ENCODE measurements at regions not wholly inside any gene's neighbourhood (a gene's known extent, or its start where the extent isn't known, plus 50 kb on each side); places are given as distances from the start of the nearest gene placed in this dataset.
A peak's percentile ranks its signal among the peaks of the same experiment; 100 is the strongest.

DNA sequence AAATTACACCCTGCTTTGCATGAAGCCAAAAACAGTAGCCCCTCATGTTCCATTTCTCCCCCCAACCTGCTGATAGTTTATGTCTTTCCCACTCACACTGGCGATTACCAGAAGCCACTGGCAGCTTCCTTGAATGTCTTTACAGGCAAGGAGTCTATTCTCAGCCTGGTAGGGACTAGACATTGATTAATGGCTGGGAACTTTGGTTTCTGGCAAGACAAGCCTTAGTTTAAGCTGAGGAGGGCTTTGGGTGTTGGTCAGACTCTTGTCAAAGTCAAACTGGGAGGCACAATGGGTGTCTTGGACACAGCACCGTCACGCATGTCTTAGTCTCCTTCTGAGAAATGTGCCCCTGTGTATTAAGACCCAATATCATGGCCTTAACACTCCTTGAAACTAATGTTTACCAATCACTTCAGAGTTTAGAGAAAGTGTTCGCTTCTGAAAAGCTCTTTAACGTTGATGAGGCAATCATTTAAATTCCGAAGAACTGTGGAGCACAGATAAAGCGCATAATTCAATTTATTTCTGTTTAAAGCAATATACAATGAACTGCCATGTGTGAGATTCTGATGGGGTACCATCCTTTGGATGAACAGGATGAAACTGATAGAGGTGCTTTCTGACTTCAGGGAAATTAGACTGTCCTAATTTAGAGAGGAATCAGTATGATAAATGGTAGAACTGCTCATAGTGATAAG, 53.9 kb upstream of the CPEB4 start:
- no peak for TF ChIP-seq POLR2A (IDR thresholded peaks at IDR 0.05)
- TF ChIP-seq, protein P1, sequence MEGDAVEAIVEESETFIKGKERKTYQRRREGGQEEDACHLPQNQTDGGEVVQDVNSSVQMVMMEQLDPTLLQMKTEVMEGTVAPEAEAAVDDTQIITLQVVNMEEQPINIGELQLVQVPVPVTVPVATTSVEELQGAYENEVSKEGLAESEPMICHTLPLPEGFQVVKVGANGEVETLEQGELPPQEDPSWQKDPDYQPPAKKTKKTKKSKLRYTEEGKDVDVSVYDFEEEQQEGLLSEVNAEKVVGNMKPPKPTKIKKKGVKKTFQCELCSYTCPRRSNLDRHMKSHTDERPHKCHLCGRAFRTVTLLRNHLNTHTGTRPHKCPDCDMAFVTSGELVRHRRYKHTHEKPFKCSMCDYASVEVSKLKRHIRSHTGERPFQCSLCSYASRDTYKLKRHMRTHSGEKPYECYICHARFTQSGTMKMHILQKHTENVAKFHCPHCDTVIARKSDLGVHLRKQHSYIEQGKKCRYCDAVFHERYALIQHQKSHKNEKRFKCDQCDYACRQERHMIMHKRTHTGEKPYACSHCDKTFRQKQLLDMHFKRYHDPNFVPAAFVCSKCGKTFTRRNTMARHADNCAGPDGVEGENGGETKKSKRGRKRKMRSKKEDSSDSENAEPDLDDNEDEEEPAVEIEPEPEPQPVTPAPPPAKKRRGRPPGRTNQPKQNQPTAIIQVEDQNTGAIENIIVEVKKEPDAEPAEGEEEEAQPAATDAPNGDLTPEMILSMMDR (IDR thresholded peaks at IDR 0.05): no peak
- H3K27me3 ChIP-seq: no peaks in the 10 kb centered on the region
- ATAC-seq: no peak
- no peak for DNase-seq
- peak overlapping the region in 3 of 4 donors; percentile 49 to 71 (median 54) for H3K27ac ChIP-seq
- WGBS, 2 donors: 73 to 82% methylated on average over 7 of the region's 7 CpGs
- intact Hi-C loops (cut with DNase I): no loop called here
- peaks cover 10% of the 10 kb centered on the region for H3K4me1 ChIP-seq
- no peaks in the 10 kb centered on the region for H3K9me3 ChIP-seq
- no peak overlapping the region for H3K4me3 ChIP-seq
- H3K36me3 ChIP-seq (replicated peaks in 1 of 2; ENCODE audit: insufficient read depth in 1 of 2, low read depth in 2 of 2): no peaks in the 10 kb centered on the region

DNA sequence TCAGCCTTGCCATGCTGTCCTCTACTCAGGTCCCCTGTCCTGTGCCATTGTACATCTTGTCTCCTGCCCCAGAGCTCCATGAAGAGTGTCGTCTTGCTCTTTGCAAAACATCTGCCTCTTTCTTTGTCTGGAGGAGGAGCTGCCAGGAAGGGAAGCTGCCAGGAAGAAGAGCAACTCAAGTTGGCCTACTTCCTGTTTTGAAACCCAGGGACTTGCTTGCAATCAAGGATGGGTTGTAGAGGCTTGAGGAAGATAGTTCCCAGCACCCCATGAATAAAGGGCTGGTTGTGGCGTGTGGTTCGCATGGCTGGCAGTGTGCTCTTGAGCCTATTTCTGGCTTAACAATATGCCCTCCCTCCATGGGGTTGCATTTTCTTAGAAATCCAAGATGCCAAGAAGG, 53.0 kb upstream of the CPEB4 start:
- ATAC-seq (no peak), DNase-seq (peak in 1 of 4 donors; percentile 42)
- no peaks in the 10 kb centered on the region for H3K9me3 ChIP-seq
- intact Hi-C loops (cut with DNase I): no loop called here
- TF ChIP-seq POLR2A (IDR thresholded peaks at IDR 0.05): no peak
- TF ChIP-seq, protein P1 (IDR thresholded peaks at IDR 0.05): no peak
- H3K36me3 ChIP-seq (replicated peaks in 1 of 2; ENCODE audit: insufficient read depth in 1 of 2, low read depth in 2 of 2): no peaks in the 10 kb centered on the region
- H3K27me3 ChIP-seq: no peaks in the 10 kb centered on the region
- H3K4me3 ChIP-seq: no peak overlapping the region
- 78 to 88% methylated on average over 2 to 3 of the region's 3 CpGs for WGBS, 2 donors
- no peak overlapping the region for H3K27ac ChIP-seq
- H3K4me1 ChIP-seq: peaks cover 15% of the 10 kb centered on the region

DNA sequence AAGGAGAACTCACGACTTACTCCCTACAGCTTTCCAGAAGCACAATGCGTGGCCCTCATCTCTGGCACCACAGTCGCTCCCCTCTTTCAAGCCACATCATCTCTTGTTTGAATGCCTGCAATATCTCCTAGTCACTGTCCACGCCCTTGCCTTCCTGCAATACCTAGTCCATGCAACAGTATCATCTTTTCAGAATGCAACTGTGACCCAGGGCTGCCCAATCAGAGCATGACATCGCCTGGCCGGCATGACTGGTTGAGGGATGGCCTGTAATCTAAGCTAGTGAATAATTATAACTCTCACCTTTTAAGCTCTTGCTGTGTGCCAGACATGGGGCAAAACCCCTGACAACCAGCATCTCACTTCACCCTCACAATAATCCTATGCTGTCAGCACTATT, 52.5 kb upstream of the CPEB4 start:
- Histone ChIP-seq H3K27me3 (no peaks in the 10 kb centered on the region), H3K4me3 (no peak overlapping the region), H3K36me3 (replicated peaks in 1 of 2; ENCODE audit: insufficient read depth in 1 of 2, low read depth in 2 of 2) (no peaks in the 10 kb centered on the region), H3K27ac (no peak overlapping the region), H3K9me3 (no peaks in the 10 kb centered on the region), H3K4me1 (peaks cover 15% of the 10 kb centered on the region)
- TF ChIP-seq, protein P1 (IDR thresholded peaks at IDR 0.05): no peak
- no peak for TF ChIP-seq POLR2A (IDR thresholded peaks at IDR 0.05)
- DNase-seq (no peak), ATAC-seq (no peak)
- intact Hi-C loops (cut with DNase I): no loop called here
- WGBS, 2 donors: 79 to 86% methylated on average over 6 of the region's 6 CpGs

DNA sequence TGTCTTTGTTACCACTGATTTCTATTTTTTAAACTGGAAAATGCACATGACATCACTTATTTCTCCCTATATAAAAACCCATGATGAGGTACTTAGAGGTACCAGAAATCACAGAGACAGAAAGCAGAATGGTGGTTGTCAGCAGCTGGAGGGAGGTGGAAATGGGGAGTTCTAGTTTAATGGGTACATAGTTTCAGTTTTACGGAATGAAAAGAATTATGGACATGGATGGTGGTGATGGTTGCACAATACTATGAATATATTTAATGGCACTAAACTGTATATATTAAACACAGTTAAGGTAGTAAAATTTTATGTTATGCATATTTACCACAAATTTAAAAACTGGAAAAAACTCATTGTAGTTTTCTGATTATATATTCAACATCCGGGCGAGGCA, 50.5 kb upstream of the CPEB4 start:
- DNase-seq (no peak), ATAC-seq (no peak)
- intact Hi-C loops (cut with DNase I): no loop called here
- H3K4me3 ChIP-seq: no peak overlapping the region
- no peaks in the 10 kb centered on the region for H3K27me3 ChIP-seq
- H3K4me1 ChIP-seq: peaks cover 14% of the 10 kb centered on the region
- 96 to 99% methylated on average over 3 of the region's 3 CpGs for WGBS, 2 donors
- H3K27ac ChIP-seq: no peak overlapping the region
- no peaks in the 10 kb centered on the region for H3K9me3 ChIP-seq
- TF ChIP-seq, protein P1 (IDR thresholded peaks at IDR 0.05): no peak
- no peak for TF ChIP-seq POLR2A (IDR thresholded peaks at IDR 0.05)
- H3K36me3 ChIP-seq (replicated peaks in 1 of 2; ENCODE audit: insufficient read depth in 1 of 2, low read depth in 2 of 2): no peaks in the 10 kb centered on the region

All from body of pancreas (tissue), 4 donors.